Gastrocnemius medialis (tissue), 4 donors: ENCODE measurements at regions not wholly inside any gene's neighbourhood (a gene's known extent, or its start where the extent isn't known, plus 50 kb on each side); places are given as distances from the start of the nearest gene placed in this dataset.

Source experiments
- ATAC-seq, 2 donors: fragments of 150-250 bp; one replicate each; pipeline ENCODE4 v1.9.1; 2016
- DNase-seq, 2 donors: peaks; one replicate each; pipeline ENCODE4 v3.0.0-alpha.2; 2019
- H3K27ac ChIP-seq, 4 donors: fragments of 200-600 bp; sonication (generic); 1 replicate in 1 of 4; 2 replicates in 3 of 4; pipeline ENCODE4 v1.5.1; 2016 to 2018; ENCODE audit warnings: mild to moderate bottlenecking in 2 of 4, moderate library complexity in 1 of 4
- H3K27me3 ChIP-seq, 3 donors: fragments of 200-600 bp; sonication (generic) in 2 of 3; 1 replicate in 1 of 3; 2 replicates in 2 of 3; pipeline versions ENCODE4 v1.5.1 to v1.6.0; 2016 to 2019; ENCODE audit warnings: mild to moderate bottlenecking in 1 of 3, moderate library complexity in 1 of 3
- H3K36me3 ChIP-seq, 2 donors: fragments of 200-600 bp; sonication (generic) in 1 of 2; one replicate each; pipeline ENCODE4 v1.5.1; 2017 to 2018
- H3K4me1 ChIP-seq, 2 donors: fragments of 200-600 bp; sonication (generic) in 1 of 2; one replicate each; pipeline ENCODE4 v1.5.1; 2016 to 2017; ENCODE audit warnings: mild to moderate bottlenecking in 2 of 2
- H3K4me3 ChIP-seq, 4 donors: fragments of 200-600 bp; sonication (generic) in 3 of 4; 1 replicate in 1 of 4; 2 replicates in 3 of 4; pipeline ENCODE4 v1.5.1; 2016 to 2019; ENCODE audit warnings: mild to moderate bottlenecking in 2 of 4
- H3K9me3 ChIP-seq, 3 donors: fragments of 200-600 bp; sonication (generic) in 2 of 3; 1 replicate in 1 of 3; 2 replicates in 2 of 3; pipeline ENCODE4 v1.5.1; 2016 to 2019
- POLR2A ChIP-seq, 2 donors: fragments of 450-650 bp; IDR thresholded peaks; one replicate each; pipeline ENCODE4 v1.6.1; 2017; ENCODE audit warnings: antibody characterized with exemption in 2 of 2, mild to moderate bottlenecking in 2 of 2, moderate library complexity in 2 of 2
- in situ Hi-C, 4 donors: fragments of 200-750 bp; cut with MboI; loops; one replicate each; pipeline versions ENCODE4 v1.15.0 to v1.8.0; 2017; ENCODE audit warnings: low sequenced_read_pairs in 4 of 4
- intact Hi-C: fragments of 100-400 bp; cut with DNase I; formaldehyde crosslinking; loops from one replicate; pipeline ENCODE4 v1.15.1; 2023; ENCODE audit warnings: low total_unique reads
- TF ChIP-seq, protein P1 (sequence below), 5 experiments: fragments of 450-650 bp in 3 of 5; fragments of 200-600 bp in 2 of 5; sonication (generic) in 2 of 5; IDR thresholded peaks in 4 of 5; conservative IDR thresholded peaks in 1 of 5; 1 replicate in 4 of 5; 2 replicates in 1 of 5; pipeline ENCODE4 v1.5.1; 2016 to 2019; ENCODE audit warnings: antibody characterized with exemption in 5 of 5, mild to moderate bottlenecking in 3 of 5, moderate library complexity in 3 of 5

DNA sequence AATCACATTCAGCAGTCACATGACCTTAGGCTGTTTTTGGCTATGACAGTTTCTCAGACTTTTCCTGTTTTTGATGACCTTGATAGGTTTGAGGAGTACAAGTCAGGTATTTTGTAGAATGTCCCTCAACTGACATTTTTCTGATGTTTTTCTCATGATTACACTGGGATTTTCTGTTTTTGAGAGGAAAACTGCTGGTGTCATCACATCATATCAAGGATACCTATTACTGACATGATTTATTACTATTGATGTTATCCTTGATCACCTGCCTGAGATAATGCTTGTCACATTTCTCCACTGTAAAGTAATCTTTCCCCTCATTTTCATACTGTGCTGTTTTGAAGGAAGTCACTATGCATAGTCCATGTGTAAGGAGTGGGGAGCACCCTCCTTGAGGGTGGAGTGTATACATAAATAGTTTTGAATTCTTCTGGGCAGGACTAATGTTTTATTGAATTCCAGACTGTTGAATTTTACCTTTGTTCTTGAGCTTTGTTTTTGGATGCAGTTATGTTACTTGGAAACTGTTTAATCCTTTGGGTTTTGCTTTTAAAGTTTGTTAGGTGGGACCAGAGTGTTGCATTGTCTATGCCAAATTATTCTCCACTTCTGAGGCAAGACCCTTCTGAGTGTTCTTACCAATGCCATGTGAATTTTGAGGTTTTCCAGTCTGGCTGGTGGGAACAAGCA, 444.5 kb upstream of the FAR2 start:
- TF ChIP-seq, protein P1, sequence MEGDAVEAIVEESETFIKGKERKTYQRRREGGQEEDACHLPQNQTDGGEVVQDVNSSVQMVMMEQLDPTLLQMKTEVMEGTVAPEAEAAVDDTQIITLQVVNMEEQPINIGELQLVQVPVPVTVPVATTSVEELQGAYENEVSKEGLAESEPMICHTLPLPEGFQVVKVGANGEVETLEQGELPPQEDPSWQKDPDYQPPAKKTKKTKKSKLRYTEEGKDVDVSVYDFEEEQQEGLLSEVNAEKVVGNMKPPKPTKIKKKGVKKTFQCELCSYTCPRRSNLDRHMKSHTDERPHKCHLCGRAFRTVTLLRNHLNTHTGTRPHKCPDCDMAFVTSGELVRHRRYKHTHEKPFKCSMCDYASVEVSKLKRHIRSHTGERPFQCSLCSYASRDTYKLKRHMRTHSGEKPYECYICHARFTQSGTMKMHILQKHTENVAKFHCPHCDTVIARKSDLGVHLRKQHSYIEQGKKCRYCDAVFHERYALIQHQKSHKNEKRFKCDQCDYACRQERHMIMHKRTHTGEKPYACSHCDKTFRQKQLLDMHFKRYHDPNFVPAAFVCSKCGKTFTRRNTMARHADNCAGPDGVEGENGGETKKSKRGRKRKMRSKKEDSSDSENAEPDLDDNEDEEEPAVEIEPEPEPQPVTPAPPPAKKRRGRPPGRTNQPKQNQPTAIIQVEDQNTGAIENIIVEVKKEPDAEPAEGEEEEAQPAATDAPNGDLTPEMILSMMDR (IDR thresholded peaks at IDR 0.05 in 4 of 5, conservative IDR thresholded peaks at IDR 0.05 in 1 of 5), result no peak
- no peak for TF ChIP-seq POLR2A (IDR thresholded peaks at IDR 0.05)
- in situ Hi-C loops (no loop called here), intact Hi-C loops (no loop called here)
- ATAC-seq, result no peak
- no peaks in the 10 kb centered on the region for H3K27me3 ChIP-seq
- no peak overlapping the region for H3K4me3 ChIP-seq
- H3K4me1 ChIP-seq, result no peaks in the 10 kb centered on the region
- no peaks in the 10 kb centered on the region for H3K36me3 ChIP-seq
- no peak overlapping the region for H3K27ac ChIP-seq
- DNase-seq, result no peak
- H3K9me3 ChIP-seq, result no peaks in the 10 kb centered on the region

DNA sequence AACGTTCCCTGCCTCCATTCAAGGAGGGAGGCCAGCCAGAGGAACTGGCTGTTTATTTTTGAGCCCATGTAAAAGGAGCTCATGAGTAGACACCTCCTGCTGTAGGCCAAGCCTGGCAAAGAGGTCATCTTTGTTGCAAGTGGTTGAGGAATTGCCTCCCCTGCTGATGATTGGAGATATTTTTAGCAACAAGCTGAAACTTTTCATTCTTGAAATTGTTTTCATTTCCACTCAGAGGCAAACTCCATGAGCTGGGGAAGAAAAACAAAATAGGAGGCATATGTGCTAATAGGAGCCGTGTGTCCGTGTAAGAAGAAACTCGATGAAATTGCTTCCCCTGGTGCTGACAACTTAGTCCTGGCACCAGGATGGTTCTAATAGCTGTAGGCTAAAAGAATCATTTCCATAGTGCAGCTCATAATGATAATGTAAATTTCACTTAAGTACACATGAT, 440.1 kb upstream of the FAR2 start:
- DNase-seq (no peak), ATAC-seq (no peak)
- intact Hi-C loops, result no loop called here
- Histone ChIP-seq H3K4me3 (no peak overlapping the region), H3K27me3 (no peaks in the 10 kb centered on the region), H3K27ac (no peak overlapping the region), H3K36me3 (no peaks in the 10 kb centered on the region), H3K9me3 (no peaks in the 10 kb centered on the region), H3K4me1 (no peaks in the 10 kb centered on the region)
- TF ChIP-seq, protein P1 (IDR thresholded peaks at IDR 0.05 in 4 of 5, conservative IDR thresholded peaks at IDR 0.05 in 1 of 5), result no peak
- no peak for TF ChIP-seq POLR2A (IDR thresholded peaks at IDR 0.05)
- in situ Hi-C loops, result no loop called here

DNA sequence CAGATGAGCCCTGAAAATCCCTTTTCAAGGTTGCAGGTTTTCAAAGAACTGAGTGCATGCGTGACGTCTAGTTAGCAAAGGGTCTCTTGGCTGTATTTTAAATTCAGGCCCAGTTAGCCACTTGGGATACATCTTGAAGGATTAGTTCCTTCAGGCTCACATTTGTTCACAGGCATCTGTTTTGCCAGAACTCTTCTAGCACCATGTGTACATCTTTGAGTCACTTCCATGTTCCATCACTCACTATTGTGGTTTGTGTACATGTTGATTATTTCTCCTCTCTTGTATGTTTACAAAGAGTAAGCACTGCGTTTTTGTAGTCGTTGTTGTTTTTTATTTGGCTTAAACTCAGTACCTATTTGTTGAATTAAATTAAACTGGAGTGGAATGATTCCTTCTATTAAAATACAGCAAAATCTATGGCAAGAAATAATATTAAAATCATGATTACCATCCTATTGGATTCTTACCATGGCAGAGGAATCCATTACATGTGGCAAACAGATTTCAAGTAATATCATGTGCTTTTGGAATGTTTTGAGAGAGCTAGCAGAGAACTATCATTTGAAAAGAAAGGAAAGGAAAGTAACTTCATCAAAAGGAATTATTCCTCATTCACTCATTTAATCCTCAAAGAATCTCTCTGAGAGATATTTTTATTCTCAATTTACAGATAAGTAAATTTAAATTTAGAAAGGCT, 438.9 kb upstream of the FAR2 start:
- Histone ChIP-seq H3K27ac (no peak overlapping the region), H3K4me3 (no peak overlapping the region), H3K36me3 (no peaks in the 10 kb centered on the region), H3K4me1 (no peaks in the 10 kb centered on the region), H3K9me3 (no peaks in the 10 kb centered on the region), H3K27me3 (no peaks in the 10 kb centered on the region)
- no peak for TF ChIP-seq POLR2A (IDR thresholded peaks at IDR 0.05)
- intact Hi-C loops (no loop called here), in situ Hi-C loops (no loop called here)
- ATAC-seq (no peak), DNase-seq (no peak)

DNA sequence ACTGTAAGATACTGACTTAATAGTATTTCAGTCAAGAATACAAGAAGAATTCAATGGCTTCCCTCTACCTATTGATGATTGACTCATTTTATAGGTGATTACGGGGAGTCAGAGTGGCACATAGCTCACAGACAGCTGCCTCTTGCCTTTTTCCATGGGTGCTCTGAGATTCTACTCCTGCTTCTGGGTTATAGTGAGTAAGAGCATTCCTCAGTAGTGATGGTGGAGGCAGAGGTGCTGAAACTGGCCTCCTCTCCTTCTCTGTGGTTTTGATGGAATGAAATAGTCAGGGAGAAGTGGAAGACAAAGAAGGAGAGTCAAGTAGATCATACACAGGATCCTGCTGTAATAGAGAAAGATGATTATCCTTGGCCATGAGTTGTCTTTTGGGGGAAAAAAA, 438.2 kb upstream of the FAR2 start:
- Histone ChIP-seq H3K27me3 (no peaks in the 10 kb centered on the region), H3K4me1 (no peaks in the 10 kb centered on the region), H3K27ac (no peak overlapping the region), H3K9me3 (no peaks in the 10 kb centered on the region), H3K36me3 (no peaks in the 10 kb centered on the region), H3K4me3 (no peak overlapping the region)
- intact Hi-C loops (no loop called here), in situ Hi-C loops (no loop called here)
- no peak for DNase-seq
- no peak for ATAC-seq
- TF ChIP-seq POLR2A (IDR thresholded peaks at IDR 0.05), result no peak
- TF ChIP-seq, protein P1 (IDR thresholded peaks at IDR 0.05 in 4 of 5, conservative IDR thresholded peaks at IDR 0.05 in 1 of 5), result no peak

DNA sequence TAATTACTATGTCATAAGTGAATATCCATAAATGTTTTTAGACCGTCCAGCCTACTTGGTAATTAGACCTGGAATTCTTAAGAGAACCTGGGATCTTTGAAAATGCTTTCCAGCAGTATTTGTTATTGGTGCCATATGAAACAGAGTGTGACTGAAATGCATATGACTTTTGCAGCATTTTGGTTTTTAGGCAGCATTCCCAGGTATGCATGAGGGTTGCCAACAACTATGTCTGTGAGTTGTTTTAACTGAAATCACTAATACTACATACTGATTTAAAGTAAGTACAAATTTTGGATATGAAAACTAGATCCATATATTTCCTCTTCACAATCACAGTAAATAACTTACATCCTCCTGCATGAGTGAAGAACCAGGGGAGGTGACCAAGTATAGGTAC, 437.7 kb upstream of the FAR2 start:
- Histone ChIP-seq H3K4me3 (no peak overlapping the region), H3K9me3 (no peaks in the 10 kb centered on the region), H3K36me3 (no peaks in the 10 kb centered on the region), H3K4me1 (no peaks in the 10 kb centered on the region), H3K27ac (no peak overlapping the region), H3K27me3 (no peaks in the 10 kb centered on the region)
- no peak for DNase-seq
- TF ChIP-seq POLR2A (IDR thresholded peaks at IDR 0.05), result no peak
- TF ChIP-seq, protein P1 (IDR thresholded peaks at IDR 0.05 in 4 of 5, conservative IDR thresholded peaks at IDR 0.05 in 1 of 5), result no peak
- no peak for ATAC-seq
- in situ Hi-C loops, result no loop called here
- intact Hi-C loops, result no loop called here
